ENCODE measurements at regions not wholly inside any gene's neighbourhood (a gene's known extent, or its start where the extent isn't known, plus 50 kb on each side); places are given as distances from the start of the nearest gene placed in this dataset.

DNA sequence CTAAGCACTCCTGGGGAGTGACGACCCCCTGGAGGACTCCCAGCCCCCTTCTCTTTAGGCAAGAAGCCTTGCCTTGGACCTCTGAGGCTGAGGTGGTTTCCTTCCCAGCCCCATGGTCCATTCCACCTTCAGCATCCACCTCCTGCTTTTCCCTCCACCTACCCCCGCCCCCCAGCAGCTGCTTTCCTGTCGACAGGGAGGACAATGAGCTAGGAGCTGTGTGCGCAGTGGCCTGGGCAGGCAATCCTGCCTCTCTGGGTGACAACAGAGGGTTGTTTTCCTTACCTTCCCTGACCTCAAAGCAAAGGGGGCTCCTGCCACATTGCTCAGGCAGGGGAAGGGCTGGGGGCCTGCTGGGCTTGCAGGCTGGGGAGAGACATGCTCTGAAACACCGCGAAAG lies 123.5 kb downstream of the BCOR start:
- TF ChIP-seq, protein P1, sequence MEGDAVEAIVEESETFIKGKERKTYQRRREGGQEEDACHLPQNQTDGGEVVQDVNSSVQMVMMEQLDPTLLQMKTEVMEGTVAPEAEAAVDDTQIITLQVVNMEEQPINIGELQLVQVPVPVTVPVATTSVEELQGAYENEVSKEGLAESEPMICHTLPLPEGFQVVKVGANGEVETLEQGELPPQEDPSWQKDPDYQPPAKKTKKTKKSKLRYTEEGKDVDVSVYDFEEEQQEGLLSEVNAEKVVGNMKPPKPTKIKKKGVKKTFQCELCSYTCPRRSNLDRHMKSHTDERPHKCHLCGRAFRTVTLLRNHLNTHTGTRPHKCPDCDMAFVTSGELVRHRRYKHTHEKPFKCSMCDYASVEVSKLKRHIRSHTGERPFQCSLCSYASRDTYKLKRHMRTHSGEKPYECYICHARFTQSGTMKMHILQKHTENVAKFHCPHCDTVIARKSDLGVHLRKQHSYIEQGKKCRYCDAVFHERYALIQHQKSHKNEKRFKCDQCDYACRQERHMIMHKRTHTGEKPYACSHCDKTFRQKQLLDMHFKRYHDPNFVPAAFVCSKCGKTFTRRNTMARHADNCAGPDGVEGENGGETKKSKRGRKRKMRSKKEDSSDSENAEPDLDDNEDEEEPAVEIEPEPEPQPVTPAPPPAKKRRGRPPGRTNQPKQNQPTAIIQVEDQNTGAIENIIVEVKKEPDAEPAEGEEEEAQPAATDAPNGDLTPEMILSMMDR (IDR thresholded peaks at IDR 0.05; ENCODE audit: low read depth, low read length, missing input control) = no peak
- TF ChIP-seq ZBTB33 (IDR thresholded peaks at IDR 0.05) (no peak), SP1 (IDR thresholded peaks at IDR 0.05) (no peak), RAD21 (IDR thresholded peaks at IDR 0.05) (no peak), JUND (IDR thresholded peaks at IDR 0.05) (no peak)
- TF ChIP-seq, protein P2, sequence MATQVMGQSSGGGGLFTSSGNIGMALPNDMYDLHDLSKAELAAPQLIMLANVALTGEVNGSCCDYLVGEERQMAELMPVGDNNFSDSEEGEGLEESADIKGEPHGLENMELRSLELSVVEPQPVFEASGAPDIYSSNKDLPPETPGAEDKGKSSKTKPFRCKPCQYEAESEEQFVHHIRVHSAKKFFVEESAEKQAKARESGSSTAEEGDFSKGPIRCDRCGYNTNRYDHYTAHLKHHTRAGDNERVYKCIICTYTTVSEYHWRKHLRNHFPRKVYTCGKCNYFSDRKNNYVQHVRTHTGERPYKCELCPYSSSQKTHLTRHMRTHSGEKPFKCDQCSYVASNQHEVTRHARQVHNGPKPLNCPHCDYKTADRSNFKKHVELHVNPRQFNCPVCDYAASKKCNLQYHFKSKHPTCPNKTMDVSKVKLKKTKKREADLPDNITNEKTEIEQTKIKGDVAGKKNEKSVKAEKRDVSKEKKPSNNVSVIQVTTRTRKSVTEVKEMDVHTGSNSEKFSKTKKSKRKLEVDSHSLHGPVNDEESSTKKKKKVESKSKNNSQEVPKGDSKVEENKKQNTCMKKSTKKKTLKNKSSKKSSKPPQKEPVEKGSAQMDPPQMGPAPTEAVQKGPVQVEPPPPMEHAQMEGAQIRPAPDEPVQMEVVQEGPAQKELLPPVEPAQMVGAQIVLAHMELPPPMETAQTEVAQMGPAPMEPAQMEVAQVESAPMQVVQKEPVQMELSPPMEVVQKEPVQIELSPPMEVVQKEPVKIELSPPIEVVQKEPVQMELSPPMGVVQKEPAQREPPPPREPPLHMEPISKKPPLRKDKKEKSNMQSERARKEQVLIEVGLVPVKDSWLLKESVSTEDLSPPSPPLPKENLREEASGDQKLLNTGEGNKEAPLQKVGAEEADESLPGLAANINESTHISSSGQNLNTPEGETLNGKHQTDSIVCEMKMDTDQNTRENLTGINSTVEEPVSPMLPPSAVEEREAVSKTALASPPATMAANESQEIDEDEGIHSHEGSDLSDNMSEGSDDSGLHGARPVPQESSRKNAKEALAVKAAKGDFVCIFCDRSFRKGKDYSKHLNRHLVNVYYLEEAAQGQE (IDR thresholded peaks at IDR 0.05) = no peak
